DMS79 (cell line): ENCODE measurements at regions not wholly inside any gene's neighbourhood (a gene's known extent, or its start where the extent isn't known, plus 50 kb on each side); places are given as distances from the start of the nearest gene placed in this dataset.

Experiments
- DNase-seq: peaks from one replicate; lab custom pipeline; 2025; lab: John Stamatoyannopoulos, UW

- DNase-seq = no peak
Observed at GRCh38 chr10:29113616-29113945, 175.3 kb upstream of the LYZL1 start.

GRCh38 chr10:29114141-29114540 is 174.7 kb upstream of the LYZL1 start:
- no peak for DNase-seq

GRCh38 chr10:29117781-29118180 is 171.1 kb upstream of the LYZL1 start:
- no peak for DNase-seq

GRCh38 chr10:29119374-29119773 is 169.5 kb upstream of the LYZL1 start:
- no peak for DNase-seq

GRCh38 chr10:29120216-29120615 is 168.7 kb upstream of the LYZL1 start:
- DNase-seq = no peak

GRCh38 chr10:29124864-29125263 is 164.0 kb upstream of the LYZL1 start:
- no peak for DNase-seq

- DNase-seq = no peak
Observed at GRCh38 chr10:29127037-29127700, 161.7 kb upstream of the LYZL1 start.

- no peak for DNase-seq
Observed at GRCh38 chr10:29127731-29128130, 161.1 kb upstream of the LYZL1 start.

- no peak for DNase-seq
Observed at GRCh38 chr10:29130190-29130673, 158.6 kb upstream of the LYZL1 start.

GRCh38 chr10:29131952-29132547 is 156.8 kb upstream of the LYZL1 start:
- no peak for DNase-seq

- DNase-seq = no peak
Observed at GRCh38 chr10:29132551-29133111, 156.2 kb upstream of the LYZL1 start.

GRCh38 chr10:29135337-29135736 is 153.5 kb upstream of the LYZL1 start:
- no peak for DNase-seq

GRCh38 chr10:29136411-29136810 is 152.5 kb upstream of the LYZL1 start:
- no peak for DNase-seq

GRCh38 chr10:29140151-29140550 is 148.7 kb upstream of the LYZL1 start:
- DNase-seq = no peak

GRCh38 chr10:29140991-29141390 is 147.9 kb upstream of the LYZL1 start:
- DNase-seq = no peak

- no peak for DNase-seq
Observed at GRCh38 chr10:29141761-29142160, 147.1 kb upstream of the LYZL1 start.

- no peak for DNase-seq
Observed at GRCh38 chr10:29142516-29143314, 146.2 kb upstream of the LYZL1 start.

GRCh38 chr10:29144126-29144525 is 144.7 kb upstream of the LYZL1 start:
- DNase-seq = no peak

- DNase-seq = no peak
Observed at GRCh38 chr10:29146311-29147100, 142.4 kb upstream of the LYZL1 start.

GRCh38 chr10:29150010-29150409 is 138.9 kb upstream of the LYZL1 start:
- DNase-seq = no peak

- DNase-seq = no peak
Observed at GRCh38 chr10:29151005-29151404, 137.9 kb upstream of the LYZL1 start.

- DNase-seq = no peak
Observed at GRCh38 chr10:29157321-29157720, 131.5 kb upstream of the LYZL1 start.
